ENCODE measurements at regions not wholly inside any gene's neighbourhood (a gene's known extent, or its start where the extent isn't known, plus 50 kb on each side); places are given as distances from the start of the nearest gene placed in this dataset.

GRCh38 chr20:57061051-57061900, 205.2 kb downstream of the BMP7 start:
- Histone ChIP-seq H3K27me3 (no peaks in the 10 kb centered on the region), H3K4me1 (no peaks in the 10 kb centered on the region), H3K27ac (no peak overlapping the region), H3K4me3 (no peak overlapping the region), H3K36me3 (no peaks in the 10 kb centered on the region), H3K9me3 (no peaks in the 10 kb centered on the region)
- TF ChIP-seq, protein P1, sequence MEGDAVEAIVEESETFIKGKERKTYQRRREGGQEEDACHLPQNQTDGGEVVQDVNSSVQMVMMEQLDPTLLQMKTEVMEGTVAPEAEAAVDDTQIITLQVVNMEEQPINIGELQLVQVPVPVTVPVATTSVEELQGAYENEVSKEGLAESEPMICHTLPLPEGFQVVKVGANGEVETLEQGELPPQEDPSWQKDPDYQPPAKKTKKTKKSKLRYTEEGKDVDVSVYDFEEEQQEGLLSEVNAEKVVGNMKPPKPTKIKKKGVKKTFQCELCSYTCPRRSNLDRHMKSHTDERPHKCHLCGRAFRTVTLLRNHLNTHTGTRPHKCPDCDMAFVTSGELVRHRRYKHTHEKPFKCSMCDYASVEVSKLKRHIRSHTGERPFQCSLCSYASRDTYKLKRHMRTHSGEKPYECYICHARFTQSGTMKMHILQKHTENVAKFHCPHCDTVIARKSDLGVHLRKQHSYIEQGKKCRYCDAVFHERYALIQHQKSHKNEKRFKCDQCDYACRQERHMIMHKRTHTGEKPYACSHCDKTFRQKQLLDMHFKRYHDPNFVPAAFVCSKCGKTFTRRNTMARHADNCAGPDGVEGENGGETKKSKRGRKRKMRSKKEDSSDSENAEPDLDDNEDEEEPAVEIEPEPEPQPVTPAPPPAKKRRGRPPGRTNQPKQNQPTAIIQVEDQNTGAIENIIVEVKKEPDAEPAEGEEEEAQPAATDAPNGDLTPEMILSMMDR (IDR thresholded peaks at IDR 0.05): no peak
- intact Hi-C loops (cut with DNase I): no loop called here
- no peak for DNase-seq (ENCODE audit: low spot score in 2 of 2)

DNA sequence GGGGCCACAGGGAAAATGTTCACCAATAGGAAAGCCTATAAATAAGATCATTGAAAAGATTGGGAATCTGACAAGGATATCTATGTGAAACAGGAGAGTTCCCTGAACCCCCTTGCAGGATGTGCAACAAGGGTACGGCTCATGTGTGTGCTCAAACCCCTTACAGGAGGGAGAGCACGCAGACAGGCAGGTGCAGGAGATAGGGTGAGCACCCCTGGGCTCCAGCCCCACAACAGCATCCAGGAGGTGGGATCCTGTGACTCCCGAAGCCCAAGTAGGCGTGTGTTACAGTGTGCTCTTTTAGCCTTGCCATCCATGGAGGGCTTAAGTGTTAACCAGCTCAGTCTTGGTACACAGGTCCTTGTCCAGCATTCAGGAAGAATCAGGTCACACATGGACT, 204.2 kb downstream of the BMP7 start:
- H3K9me3 ChIP-seq: no peaks in the 10 kb centered on the region
- H3K27ac ChIP-seq: no peak overlapping the region
- no peaks in the 10 kb centered on the region for H3K36me3 ChIP-seq
- TF ChIP-seq, protein P1 (IDR thresholded peaks at IDR 0.05): no peak
- H3K27me3 ChIP-seq: no peaks in the 10 kb centered on the region
- DNase-seq (ENCODE audit: low spot score in 2 of 2): no peak
- intact Hi-C loops (cut with DNase I): no loop called here
- no peaks in the 10 kb centered on the region for H3K4me1 ChIP-seq
- H3K4me3 ChIP-seq: no peak overlapping the region

DNA sequence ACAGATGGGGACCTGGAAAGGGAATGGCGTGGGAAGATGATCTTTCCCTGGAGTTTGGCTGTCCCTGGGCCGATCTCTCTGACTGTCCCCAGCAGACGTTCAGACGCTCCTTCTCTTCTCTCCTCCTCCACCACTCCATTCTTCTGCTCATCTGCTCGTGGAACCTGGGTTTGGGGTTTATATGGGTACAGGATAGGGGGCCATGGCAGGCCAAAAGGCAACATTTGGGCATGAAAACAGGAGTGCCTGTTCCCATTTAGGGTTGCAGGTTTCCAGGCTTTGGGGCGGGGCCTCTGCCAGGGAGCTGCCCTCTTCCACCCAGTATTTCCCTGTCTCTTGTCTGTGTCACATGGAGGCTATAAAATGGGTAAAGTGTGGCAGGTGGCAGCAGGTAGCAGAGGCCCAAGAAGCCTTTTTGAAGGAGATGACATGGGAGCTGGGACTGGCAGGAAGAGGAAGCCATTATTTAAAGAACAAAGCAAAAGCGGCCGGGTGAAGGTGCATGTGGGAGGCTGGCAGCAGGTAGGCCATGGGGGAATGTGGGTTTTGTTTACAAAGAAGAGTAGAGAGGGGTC, 203.7 kb downstream of the BMP7 start:
- no peak for DNase-seq (ENCODE audit: low spot score in 2 of 2)
- Histone ChIP-seq H3K27me3 (no peaks in the 10 kb centered on the region), H3K9me3 (no peaks in the 10 kb centered on the region), H3K36me3 (no peaks in the 10 kb centered on the region), H3K27ac (no peak overlapping the region), H3K4me3 (no peak overlapping the region), H3K4me1 (no peaks in the 10 kb centered on the region)
- intact Hi-C loops (cut with DNase I): no loop called here
- TF ChIP-seq, protein P1 (IDR thresholded peaks at IDR 0.05): no peak

GRCh38 chr20:57064836-57065235, 201.6 kb downstream of the BMP7 start:
- Histone ChIP-seq H3K36me3 (no peaks in the 10 kb centered on the region), H3K27me3 (no peaks in the 10 kb centered on the region), H3K9me3 (no peaks in the 10 kb centered on the region), H3K4me1 (no peaks in the 10 kb centered on the region), H3K4me3 (no peak overlapping the region), H3K27ac (no peak overlapping the region)
- intact Hi-C loops (cut with DNase I): no loop called here
- TF ChIP-seq, protein P1 (IDR thresholded peaks at IDR 0.05): no peak
- no peak for DNase-seq (ENCODE audit: low spot score in 2 of 2)

DNA sequence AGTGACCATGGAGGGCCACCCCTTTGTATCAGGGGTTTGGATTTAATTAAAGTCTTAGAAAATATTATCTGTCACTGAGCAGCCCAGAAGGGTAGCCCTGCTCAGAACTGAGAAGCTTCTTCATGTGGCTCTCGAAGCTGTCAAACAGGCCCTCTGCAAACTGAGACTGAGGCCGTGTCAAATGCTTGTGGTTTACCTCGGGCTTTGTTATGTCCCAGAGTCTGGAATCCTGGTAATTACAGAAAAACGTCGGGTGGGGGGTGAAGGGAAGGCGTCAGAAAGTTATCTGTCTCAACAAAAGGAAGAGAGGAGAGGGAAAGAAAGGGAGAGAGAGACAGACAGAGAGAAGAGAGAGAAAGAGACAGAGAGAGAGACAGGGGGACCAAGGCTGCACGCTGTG, 200.8 kb downstream of the BMP7 start:
- no peaks in the 10 kb centered on the region for H3K9me3 ChIP-seq
- no peak overlapping the region for H3K27ac ChIP-seq
- no peaks in the 10 kb centered on the region for H3K4me1 ChIP-seq
- DNase-seq (ENCODE audit: low spot score in 2 of 2): no peak
- H3K27me3 ChIP-seq: no peaks in the 10 kb centered on the region
- H3K4me3 ChIP-seq: no peak overlapping the region
- TF ChIP-seq, protein P1 (IDR thresholded peaks at IDR 0.05): no peak
- intact Hi-C loops (cut with DNase I): no loop called here
- H3K36me3 ChIP-seq: no peaks in the 10 kb centered on the region

All from ascending aorta (tissue), 2 donors.